HG02884 (cell line): ENCODE measurements at regions not wholly inside any gene's neighbourhood (a gene's known extent, or its start where the extent isn't known, plus 50 kb on each side); places are given as distances from the start of the nearest gene placed in this dataset.
"Not testable (repeated sequence)": the region's sequence is repeated elsewhere in the genome, so short reads cannot be mapped to it uniquely, and the experiment has no call there.

Experiments
- ATAC-seq: cut with Tn5 transposase; IDR thresholded peaks from one replicate; pipeline ENCODE4 v1.9.1; 2021; ENCODE audit warnings: mild to moderate bottlenecking, moderate library complexity; ENCODE audit not compliant: unreplicated experiment

DNA sequence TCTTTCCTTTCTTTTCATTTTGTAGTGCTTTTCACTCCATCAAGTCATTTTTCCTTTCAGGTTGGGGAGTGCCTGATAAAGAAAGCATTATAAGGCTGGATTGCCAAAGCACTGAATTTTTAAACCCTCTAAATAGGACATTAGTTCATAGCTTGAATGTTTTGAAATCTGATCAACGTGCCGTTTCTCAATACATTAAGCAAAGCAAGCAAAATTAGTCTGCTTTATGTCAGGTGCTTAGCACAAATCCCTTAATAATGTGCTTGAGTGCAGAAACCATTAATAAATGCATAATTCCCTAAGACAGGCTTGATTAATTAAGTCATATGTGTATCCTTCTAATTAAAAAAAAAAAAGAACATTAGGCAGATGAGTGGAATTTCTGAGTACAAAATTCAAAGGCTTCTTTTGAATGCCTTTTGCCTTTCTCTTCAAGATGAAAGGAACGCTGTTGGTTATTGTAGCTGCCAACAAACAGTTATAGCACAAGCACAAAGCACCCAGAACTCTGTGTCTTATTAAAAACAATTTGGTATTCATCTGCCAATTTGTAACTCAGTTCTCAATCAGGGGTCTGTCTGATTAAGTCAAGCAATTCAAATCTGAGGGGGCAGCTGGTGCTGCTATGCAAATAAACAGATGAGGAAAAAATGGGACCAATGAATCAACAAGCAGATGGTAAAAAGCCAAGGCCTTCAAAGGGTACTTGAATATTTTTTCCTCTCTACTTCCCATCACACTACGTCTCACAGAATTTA, 233.7 kb downstream of the TLE1 start:
- ATAC-seq, result no peak

DNA sequence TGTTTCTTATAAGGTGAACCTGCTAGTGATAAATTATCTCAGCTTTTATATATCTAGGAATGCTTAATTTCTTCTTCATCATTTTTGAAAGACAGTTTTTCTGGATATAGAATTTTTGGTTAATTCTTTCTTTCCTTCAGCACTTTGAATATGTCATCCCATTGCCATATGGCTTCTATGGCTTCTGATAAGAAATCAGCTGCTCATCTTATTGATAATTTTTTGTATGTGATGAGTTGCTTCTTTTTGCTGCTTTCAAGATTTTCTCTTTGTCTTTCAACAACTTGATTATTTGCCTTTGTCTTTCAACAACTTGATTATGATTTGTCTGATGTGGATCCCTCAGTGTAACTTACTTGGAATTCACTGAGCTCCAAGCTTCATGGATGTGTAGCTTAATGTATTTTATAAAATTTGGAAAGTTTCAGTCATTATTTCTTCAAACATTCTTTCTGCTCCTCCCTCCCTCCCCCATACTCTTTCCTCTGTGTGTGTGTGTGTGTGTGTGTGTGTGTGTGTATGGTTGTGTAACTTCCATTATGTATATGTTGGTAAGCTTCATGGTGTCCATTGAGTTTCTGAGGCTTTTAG, 243.9 kb downstream of the TLE1 start:
- no peak for ATAC-seq

DNA sequence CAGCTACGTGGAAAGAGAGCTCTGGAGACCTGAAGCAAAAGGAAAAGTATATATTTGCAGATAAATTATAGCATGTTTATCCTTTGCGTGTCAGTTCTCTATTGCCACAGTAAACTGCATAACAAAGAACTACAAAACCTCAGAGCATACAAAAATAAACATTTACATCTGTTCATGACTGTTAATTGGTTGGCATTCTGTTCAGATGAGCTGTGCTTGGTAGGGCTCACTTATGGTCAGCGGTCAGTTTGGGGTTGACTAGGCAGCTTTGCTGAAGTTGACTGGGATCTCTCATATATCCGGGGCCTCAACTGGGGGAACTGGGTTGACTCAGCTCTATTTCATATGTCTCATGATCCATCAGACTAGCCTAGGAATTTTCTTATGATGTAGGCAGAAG, 257.7 kb downstream of the TLE1 start:
- no peak for ATAC-seq

GRCh38 chr9:81430727-81431126, 258.6 kb downstream of the TLE1 start:
- no peak for ATAC-seq

GRCh38 chr9:81427870-81428269, 261.5 kb downstream of the TLE1 start:
- no peak for ATAC-seq

DNA sequence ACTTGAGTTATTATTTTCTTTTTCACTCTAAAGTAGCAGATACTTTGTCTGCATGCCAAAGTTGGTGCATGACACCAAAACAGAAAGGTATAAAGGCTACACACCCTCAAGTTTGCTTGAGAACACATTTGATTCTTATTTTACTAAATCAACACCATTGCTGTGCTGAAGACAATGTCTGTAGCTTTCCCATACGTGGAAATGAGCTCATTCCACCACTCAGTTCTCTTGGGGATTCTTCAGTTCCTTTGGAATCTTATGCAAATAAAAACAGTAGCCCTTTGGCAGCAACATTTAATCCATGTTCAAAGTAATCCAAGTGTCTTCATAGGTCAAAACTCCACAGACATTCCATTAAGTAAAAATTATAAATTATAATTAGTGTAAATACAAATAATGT, 264.9 kb downstream of the TLE1 start:
- ATAC-seq, result no peak

GRCh38 chr9:81423589-81424326, 265.6 kb downstream of the TLE1 start:
- no peak for ATAC-seq

GRCh38 chr9:81421090-81421489, 268.3 kb downstream of the TLE1 start:
- not testable (repeated sequence) for ATAC-seq

DNA sequence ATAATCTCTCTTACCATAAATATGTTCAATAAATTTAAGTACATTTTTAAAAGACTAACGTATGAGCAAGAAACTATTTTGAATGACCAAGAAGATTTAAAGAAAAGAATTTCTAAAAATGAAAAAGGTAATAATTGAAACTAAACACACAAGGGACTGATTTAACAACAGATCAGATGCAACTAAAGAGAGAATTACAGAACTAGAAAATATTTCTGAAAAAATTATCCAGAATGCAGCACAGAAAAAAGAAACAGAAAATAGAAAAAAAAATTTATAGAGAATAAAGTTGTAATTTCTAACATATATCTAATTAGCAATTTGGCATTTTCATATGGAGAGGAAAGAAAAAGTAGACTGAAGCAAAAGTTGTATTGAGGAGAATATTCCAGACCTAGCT, 269.3 kb downstream of the TLE1 start:
- ATAC-seq, result no peak

GRCh38 chr9:81417941-81418340, 271.4 kb downstream of the TLE1 start:
- ATAC-seq, result no peak

- ATAC-seq, result no peak
These were observed 272.1 kb downstream of the TLE1 start for GRCh38 chr9:81417299-81417675.

DNA sequence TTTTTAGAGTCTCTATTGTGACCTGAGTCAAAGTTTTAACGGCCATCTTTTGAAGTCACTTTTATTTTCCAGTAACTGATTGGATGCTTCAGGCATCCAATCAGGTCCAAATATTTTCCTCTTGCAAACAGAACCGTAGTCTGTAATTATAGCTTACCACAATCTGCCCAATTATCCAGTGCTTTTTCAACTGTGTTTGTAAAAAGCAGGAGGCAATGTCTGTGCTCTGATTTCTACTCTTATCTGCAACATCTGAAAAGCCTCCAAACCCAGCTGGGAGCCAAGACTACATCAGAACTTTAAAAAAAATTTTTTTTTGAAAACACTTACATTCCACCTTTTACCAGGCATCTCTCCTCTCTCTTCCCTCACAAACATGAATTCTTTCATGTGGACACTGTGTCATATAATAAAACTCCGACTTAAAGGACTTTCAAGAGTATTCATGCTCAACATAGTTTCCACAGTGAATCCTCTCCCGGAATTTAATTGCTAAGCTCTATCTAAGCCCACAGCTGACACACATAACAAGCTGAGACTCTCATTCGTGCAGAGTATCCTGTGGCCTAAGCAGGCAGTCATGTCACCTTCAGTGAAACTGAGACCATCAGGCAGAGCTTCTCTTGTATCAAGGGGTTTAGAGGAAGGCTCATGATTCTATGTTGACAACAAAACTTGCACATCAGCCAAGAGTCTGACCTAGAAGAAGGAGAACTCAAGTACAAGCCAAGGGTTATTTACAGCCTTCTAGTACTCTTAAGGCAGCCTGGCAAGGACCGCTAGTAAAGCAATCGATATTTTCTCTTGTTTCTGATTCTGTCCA, 272.7 kb downstream of the TLE1 start:
- ATAC-seq, result no peak

GRCh38 chr9:81414836-81415235, 274.5 kb downstream of the TLE1 start:
- no peak for ATAC-seq

DNA sequence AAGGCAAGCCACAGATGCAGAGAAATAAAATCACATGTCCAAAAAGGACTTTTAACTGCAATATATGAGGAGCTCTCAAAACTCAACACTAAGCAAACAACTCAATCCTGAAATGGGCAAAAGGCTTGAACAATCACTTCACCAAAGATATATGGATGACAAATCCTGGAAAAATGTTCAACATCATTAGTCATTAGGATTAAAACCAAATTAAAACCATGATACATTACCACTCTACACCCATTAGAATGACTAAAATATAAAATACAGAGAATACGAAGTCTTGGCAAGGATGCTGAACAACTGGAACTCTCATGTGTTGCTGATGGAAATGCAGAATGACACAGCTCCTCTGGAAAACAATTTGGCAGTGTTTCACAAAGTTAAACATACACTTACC, 277.4 kb downstream of the TLE1 start:
- ATAC-seq, result no peak

DNA sequence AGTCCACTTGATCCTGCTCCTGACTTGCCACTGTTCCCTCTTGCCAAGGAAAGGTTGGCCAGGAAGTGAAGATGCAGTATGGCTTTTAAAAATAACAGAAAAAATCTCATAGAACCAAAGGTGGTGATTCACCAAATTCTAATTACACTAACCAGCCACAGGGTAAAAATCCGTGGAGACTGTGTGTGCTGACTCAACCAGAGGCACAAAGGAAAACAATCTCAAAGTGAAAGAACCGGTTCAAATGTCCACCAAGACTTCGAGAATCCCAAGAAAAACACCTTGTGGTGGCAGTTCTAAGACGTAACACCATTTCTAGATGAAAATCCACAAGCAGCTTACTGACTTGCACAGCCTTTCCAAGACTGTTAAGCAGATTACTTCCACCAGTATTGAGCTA, 279.1 kb downstream of the TLE1 start:
- no peak for ATAC-seq

GRCh38 chr9:81408951-81409350, 280.4 kb downstream of the TLE1 start:
- no peak for ATAC-seq

GRCh38 chr9:81404931-81405598, 284.3 kb downstream of the TLE1 start:
- ATAC-seq, result no peak

DNA sequence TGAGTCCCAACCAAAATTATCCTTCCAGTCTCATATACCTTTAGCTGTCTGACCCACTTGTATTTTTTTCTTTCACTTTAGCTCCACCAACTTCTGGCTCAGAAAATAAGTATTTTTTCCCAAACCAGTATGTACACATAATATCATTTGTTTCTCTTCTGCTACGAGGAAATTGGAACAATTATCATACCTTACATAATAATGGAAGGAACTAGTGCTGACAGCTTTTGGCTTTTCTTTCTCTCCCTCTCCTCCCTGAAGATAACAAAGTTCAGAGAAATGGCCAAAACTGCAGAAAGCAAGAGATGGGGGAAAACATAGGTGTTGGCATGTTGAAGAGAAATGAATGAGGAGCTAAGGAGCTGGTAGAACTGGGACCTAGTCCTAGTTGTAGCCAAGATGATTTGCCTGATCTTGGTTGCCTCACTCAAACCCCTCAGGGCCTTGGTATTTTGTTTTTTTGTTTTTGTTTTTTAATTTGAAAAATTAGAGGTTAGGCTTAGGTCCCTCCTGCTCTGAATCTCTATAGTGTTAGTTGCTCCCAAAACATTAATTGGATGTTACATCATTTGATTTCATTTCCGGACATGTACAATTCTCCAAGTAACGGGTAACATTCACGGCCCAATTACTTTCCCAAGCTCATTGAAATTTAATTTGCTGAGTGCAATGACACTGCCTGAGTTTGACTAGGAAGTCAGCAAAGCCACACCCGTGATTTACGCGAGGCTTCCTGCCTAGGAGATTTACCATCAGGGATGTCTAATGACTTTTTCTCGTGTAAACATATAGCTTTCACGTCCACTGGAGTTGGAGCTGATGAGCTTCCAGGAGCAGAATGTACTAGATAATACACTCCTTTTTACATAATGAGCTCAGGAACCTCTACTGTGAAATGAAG, 291.6 kb downstream of the TLE1 start:
- no peak for ATAC-seq

- ATAC-seq, result no peak
These were observed 292.8 kb downstream of the TLE1 start for GRCh38 chr9:81396528-81396927.

GRCh38 chr9:81395676-81396054, 293.7 kb downstream of the TLE1 start:
- ATAC-seq, result no peak
